ENCODE measurements at regions not wholly inside any gene's neighbourhood (a gene's known extent, or its start where the extent isn't known, plus 50 kb on each side); places are given as distances from the start of the nearest gene placed in this dataset.

DNA sequence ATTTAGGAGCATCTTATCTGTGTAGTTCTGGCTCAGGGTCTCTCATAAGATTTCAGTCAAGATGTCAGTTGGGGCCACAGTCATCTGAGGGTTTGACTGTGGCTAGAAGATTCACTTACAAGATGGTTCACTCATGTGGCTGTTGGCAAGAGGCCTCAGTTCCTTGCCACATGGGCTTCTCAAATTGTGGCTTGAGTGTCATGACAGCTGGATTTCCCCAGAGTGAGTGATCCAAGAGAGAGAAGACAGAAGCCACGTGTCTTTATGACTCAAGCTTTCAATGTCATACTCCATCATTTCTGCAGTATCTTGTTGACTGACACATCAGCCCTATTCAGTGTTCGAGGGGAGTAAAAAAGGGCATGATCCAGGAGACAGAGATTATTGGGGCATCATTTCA, 131.3 kb upstream of the AP1S2 start:
- TF ChIP-seq, protein P1, sequence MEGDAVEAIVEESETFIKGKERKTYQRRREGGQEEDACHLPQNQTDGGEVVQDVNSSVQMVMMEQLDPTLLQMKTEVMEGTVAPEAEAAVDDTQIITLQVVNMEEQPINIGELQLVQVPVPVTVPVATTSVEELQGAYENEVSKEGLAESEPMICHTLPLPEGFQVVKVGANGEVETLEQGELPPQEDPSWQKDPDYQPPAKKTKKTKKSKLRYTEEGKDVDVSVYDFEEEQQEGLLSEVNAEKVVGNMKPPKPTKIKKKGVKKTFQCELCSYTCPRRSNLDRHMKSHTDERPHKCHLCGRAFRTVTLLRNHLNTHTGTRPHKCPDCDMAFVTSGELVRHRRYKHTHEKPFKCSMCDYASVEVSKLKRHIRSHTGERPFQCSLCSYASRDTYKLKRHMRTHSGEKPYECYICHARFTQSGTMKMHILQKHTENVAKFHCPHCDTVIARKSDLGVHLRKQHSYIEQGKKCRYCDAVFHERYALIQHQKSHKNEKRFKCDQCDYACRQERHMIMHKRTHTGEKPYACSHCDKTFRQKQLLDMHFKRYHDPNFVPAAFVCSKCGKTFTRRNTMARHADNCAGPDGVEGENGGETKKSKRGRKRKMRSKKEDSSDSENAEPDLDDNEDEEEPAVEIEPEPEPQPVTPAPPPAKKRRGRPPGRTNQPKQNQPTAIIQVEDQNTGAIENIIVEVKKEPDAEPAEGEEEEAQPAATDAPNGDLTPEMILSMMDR (IDR thresholded peaks at IDR 0.05): no peak
- no peak for TF ChIP-seq POLR2A (IDR thresholded peaks at IDR 0.05)
